Skin of body (tissue), 1 donor: ENCODE measurements at regions not wholly inside any gene's neighbourhood (a gene's known extent, or its start where the extent isn't known, plus 50 kb on each side); places are given as distances from the start of the nearest gene placed in this dataset.

ENCODE experiments used
- DNase-seq: peaks from one replicate; lab custom pipeline; 2025; lab: John Stamatoyannopoulos, UW

DNA sequence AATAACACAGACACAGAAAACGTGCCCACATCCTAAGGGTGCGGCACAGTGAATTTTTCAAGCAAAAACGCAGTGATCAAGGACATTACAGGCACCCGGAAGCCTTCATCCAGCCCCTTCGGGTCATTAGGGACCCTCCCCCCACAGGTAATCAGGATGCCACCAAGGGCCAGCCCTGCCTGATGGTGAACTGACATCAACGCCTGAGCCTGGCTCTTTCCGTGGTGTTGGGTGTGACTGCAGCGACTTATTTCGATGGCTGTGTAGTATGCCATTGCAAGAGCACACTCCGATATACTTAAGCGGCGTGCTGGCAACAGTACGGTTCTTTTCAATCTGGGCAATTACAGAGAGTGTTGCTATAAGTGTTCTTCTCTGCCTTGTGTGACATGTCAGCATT is 310.0 kb upstream of the IRX1 start:
- DNase-seq = no peak

- DNase-seq = no peak
Observed at GRCh38 chr5:3284506-3284905, 311.1 kb upstream of the IRX1 start.

- DNase-seq = no peak
Observed at GRCh38 chr5:3282841-3283240, 312.8 kb upstream of the IRX1 start.

DNA sequence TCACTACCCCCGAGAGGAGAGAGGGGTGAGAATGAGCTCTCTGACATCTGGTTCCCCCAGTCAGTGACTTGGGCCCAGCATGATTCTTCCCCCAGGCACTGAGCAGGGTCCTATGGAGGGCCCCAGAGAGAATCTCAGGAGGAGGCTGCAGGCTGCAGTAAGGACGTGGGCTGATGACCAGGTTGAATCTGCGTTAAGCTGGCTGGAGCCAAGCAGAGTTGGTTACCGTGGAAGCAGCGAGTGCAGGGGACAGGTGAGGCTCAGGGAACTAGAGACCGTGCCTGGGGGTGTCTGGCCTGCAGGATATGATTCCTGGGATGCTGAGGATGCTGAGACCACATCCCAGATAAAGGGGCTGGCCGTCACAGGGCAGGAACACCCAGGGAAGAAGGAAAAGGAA is 314.3 kb upstream of the IRX1 start:
- DNase-seq = no peak

- no peak for DNase-seq
Observed at GRCh38 chr5:3278643-3279042, 317.0 kb upstream of the IRX1 start.

DNA sequence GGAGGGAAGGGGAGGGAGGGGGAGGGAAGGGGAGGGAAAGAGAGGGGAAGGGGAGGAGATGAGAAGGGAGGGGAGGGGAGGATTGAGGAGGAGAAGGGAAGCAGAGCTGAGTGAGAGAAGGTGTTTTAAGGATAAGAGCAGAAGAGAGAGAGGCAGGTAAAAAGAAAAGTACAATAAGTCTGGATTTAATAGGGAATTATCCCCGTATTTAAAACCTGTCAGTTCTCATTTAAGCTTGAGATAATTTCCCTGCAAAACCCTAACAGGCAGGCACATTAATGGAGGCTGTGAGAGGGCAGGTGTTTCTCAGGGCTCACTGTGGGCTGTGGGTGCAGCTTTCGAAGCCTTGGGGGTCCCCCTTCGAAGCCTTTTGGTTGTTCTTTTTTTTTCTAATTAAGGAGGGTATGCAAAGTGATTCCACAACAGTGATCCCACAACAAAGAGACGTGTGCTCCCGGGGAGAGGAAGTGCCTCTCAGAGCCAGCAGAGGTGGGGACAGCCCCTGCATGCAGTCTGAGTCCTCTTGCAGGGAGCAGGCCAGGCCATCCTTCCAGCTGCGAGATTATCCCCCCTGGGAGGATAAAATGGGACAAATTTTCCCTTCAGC is 317.9 kb upstream of the IRX1 start:
- no peak for DNase-seq

DNA sequence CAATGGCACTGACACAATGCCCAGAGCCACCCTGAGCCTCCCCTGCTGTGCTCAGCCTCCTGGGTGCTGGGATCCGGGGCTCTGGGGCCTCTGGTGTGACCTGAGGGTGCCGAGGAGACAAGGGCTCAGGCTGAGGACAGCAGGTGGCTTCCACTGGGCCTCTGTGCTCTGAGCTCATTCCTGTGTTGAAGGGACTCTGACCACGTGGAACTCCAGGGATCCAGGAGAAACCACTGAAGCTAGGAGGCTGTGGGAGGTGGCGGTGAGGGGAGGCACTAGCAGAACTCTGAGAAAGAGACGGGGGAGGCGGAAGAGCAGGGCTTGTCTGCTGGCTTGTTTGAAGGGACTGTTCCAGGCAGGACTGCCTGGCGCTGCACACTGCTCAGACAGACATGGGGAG is 318.7 kb upstream of the IRX1 start:
- no peak for DNase-seq

GRCh38 chr5:3269395-3270169 is 326.1 kb upstream of the IRX1 start:
- no peak for DNase-seq

DNA sequence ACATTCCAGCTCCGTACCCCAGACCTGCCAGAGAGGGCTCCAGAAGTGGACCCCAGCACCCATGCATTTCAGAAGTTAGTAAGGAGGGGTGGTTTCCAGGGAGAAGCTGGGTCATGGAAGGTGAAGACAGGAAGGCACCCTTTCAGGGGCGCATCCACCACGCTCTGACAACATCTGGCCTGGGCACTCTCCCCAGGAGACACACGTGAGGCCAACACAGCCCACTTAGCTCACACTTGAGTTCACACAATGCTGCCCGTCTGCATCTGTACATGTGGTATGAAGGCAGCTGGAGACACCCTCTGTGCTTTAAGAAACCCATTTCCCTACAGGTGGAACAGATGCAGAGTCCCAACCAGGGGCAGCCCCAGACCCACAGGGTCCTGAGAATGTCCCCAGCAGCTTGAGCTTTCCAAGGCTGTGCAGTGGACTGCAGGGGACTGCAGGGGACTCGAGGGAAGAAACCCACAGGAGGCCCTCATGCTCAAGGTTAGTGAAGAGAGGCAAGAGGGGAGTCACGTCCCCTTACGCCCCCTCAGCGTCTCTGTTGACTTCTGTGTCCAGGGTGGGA is 326.8 kb upstream of the IRX1 start:
- no peak for DNase-seq

DNA sequence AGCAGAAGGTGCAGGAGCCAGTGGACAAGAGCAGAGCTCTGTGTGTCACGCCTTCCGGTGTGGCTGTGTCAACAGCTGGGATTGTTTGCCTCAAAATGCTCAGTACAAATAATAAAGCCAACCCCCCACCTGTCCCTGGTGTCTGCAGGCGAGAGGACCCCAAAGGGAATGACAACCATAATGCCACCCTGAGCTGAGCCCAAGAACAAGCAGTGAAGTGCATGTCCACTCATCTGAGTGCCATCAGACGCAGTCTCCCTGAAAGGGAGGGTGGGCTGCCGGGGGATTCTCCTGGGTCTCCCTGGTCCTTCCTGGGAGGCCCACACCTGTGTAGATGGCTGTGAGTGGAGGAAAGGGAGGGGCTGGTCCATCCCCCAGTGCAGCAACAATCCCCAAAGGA is 328.8 kb upstream of the IRX1 start:
- no peak for DNase-seq

- DNase-seq = no peak
Observed at GRCh38 chr5:3265936-3266335, 329.7 kb upstream of the IRX1 start.

DNA sequence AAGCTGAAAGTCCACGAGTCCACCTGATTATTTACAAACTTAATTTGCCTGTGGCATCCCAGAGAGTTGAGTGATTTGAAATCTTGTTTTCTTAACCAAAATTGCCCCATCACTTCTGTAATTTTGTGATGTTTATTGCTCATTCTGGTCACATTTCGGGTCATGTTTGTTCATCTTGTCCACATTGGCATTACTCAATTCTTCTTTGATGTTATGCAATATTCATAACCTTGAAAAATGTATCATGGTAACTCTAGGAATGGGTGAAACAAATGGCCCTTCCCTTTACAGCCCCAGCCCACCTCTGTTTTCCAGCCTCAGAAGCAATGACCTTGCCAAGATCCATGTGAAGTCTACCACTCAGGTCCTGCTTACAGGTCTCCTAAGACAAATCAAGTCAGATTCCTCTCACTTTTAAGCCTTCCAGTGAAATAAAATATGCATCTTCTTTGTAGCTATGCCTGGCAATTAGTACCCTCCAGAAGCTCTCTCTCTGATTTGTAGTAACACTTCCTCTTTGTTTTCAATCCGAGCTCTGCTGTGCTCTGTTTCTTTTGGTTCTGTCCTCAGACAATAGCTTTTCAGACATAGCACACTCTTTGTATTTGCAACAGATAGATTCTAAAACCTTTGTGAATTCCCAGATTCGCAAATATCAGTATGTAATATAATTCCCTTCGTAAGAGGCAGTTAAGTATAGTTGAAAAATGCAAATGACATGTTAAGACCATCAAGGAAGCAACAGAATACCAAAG is 330.3 kb upstream of the IRX1 start:
- DNase-seq = no peak

DNA sequence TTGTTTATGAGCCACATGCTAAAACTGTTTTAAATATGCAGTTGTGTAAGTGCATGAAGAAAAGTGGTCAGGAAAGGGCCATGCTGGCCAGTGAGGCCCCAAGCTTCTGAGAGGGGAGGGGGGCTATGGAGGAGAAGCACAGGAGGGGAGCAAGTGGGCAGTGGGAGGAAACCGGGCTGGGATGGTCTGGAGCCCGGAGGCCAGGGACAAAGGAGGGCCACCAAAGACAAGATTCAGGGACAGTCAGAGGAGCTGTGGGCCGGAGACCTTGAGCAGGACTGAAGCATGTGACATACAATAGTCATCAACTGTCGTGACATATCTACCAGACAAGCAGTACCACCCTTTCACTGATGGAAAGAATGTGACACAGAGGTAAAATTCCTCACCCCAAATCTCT is 333.2 kb upstream of the IRX1 start:
- no peak for DNase-seq

DNA sequence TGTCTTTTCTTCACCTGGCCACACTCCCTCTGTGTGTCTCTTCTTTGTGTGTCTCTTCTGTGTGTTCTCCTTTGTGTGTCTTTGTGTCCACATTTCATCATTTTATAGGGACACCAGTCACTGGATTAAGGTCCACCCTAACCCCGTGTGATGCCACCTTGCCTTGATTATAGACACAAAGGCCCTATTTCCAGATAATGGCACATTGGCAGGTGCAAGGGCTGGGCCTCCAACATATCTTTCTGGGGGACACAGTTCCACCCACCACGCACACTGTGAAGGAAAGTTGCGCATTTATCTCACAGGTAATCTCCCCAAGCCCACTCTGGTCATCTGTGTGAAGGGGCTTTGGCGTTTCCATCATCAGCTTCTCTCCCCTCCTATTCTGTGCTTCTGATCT is 334.6 kb upstream of the IRX1 start:
- no peak for DNase-seq

DNA sequence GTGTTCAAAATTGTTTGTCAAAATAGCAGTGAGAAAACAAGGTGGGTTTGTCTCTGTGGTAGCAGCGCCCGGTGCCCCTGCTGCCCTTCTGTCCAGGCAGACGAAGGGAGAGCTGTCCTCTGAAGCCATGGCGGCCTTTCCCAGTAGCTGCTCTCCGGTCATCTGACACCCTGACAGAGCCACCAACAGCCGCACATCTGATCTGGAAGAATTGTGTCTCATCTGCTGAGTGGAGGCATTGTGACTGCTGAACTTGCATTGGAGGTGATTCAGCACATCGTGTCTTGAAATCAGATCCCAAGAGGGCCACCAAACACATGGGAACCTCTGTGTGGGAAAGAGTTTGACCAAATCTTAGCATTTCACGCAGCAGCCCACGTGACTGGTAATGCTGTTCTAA is 337.6 kb upstream of the IRX1 start:
- DNase-seq = no peak

DNA sequence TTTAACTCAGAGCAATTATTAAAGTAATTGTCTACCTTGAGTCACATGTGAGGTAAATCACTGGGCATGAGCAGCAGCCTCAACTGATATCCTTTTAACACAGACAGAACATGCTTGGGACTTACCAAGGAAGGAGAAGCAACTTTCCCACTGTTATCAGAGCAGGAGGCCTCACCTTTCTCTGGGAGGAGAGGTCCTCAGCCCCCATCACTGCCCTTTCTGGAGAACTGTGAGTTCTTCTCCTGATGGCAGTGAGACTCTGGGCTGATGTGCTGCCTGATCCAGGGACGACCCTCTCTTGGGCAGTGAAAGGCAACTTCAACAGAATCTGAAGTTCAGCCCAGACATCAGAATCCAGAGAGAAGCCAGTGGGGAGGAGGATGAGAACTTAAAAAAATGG is 343.4 kb upstream of the IRX1 start:
- DNase-seq = no peak

DNA sequence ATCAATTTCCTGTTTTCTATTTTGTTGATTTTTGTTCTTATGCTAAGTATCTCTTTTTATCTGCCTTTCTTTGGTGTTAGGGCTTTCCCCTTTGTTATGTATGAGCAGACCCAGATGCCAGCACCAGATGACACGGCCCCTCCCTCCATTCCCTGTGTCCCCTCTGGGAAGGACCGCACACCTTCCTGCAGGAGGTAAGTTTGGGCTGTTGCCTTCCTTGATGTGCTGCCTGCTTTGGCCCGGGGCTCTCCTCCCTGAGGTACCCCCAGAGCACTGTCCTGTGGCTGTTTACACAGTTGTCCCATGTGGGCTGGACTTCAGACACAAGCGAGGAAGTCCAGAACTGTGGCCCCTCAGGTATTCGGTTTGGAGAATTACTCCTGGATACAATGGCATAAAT is 343.8 kb upstream of the IRX1 start:
- no peak for DNase-seq

- DNase-seq = no peak
Observed at GRCh38 chr5:3249401-3249800, 346.2 kb upstream of the IRX1 start.

GRCh38 chr5:3237276-3237868 is 358.3 kb upstream of the IRX1 start:
- DNase-seq = no peak

DNA sequence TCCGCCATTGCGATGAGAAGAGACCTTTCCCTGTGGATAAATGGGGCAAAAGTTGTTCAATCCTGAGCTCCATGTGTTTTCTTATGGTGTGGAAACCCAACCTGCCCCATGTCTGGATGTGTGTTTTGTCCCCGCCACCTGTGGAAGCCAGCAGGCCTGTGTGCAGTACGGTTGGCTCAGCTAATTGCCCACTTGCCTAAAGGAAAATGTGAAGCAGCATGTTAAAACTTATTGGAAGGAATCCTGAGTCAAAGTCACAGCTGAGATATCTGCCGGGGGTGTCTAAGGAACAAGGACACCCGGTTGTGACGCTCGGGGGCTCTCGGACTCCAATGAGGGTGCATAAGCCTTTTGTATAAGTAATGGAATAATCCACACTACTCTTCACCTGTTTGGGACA is 361.1 kb upstream of the IRX1 start:
- DNase-seq = no peak

- no peak for DNase-seq
Observed at GRCh38 chr5:3230941-3231340, 364.7 kb upstream of the IRX1 start.

GRCh38 chr5:3230254-3230653 is 365.4 kb upstream of the IRX1 start:
- no peak for DNase-seq
